ENCODE measurements at regions not wholly inside any gene's neighbourhood (a gene's known extent, or its start where the extent isn't known, plus 50 kb on each side); places are given as distances from the start of the nearest gene placed in this dataset.

- TF ChIP-seq, protein P1, sequence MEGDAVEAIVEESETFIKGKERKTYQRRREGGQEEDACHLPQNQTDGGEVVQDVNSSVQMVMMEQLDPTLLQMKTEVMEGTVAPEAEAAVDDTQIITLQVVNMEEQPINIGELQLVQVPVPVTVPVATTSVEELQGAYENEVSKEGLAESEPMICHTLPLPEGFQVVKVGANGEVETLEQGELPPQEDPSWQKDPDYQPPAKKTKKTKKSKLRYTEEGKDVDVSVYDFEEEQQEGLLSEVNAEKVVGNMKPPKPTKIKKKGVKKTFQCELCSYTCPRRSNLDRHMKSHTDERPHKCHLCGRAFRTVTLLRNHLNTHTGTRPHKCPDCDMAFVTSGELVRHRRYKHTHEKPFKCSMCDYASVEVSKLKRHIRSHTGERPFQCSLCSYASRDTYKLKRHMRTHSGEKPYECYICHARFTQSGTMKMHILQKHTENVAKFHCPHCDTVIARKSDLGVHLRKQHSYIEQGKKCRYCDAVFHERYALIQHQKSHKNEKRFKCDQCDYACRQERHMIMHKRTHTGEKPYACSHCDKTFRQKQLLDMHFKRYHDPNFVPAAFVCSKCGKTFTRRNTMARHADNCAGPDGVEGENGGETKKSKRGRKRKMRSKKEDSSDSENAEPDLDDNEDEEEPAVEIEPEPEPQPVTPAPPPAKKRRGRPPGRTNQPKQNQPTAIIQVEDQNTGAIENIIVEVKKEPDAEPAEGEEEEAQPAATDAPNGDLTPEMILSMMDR (IDR thresholded peaks at IDR 0.05; ENCODE audit: low read length), result no peak
- TF ChIP-seq EZH2 (IDR thresholded peaks at IDR 0.05; ENCODE audit: borderline replicate concordance, low read length), result no peak
Measured at GRCh38 chrY:19869715-19870114, 125.2 kb upstream of the KDM5D start.

Measured in OCI-LY1 (cell line).